SK-N-SH (cell line): ENCODE measurements at regions not wholly inside any gene's neighbourhood (a gene's known extent, or its start where the extent isn't known, plus 50 kb on each side); places are given as distances from the start of the nearest gene placed in this dataset.

Experiments used
- CTCF ChIA-PET: fragments of 300-600, 350-600 bp; formaldehyde crosslinking; extraction: SDS; loops from one replicate; lab custom pipeline; 2021; lab: Yijun Ruan, JAX
- POLR2A ChIA-PET: fragments of 350-600 bp; sonication (Branson Sonifier 250); formaldehyde crosslinking; extraction: SDS; loops from one replicate; lab custom pipeline; 2020; ENCODE audit warnings: antibody characterized with exemption, inconsistent platforms; lab: Yijun Ruan, JAX
- DNase-seq: peaks from one replicate; pipeline ENCODE4 v3.0.0; 2012
- H2AFZ ChIP-seq: fragments of 200-600 bp; sonication (generic); 2 replicates; pipeline ENCODE4 v1.8.1; 2016; ENCODE audit warnings: antibody characterized with exemption, mild to moderate bottlenecking, low read depth
- H3F3A ChIP-seq: fragments of 200-600 bp; sonication (generic); replicated peaks from 2 replicates; pipeline ENCODE3; 2016; ENCODE audit warnings: antibody characterized with exemption, mild to moderate bottlenecking; ENCODE audit not compliant: insufficient read depth
- H3K27ac ChIP-seq, 2 experiments: fragments of 200-500 bp in 1 of 2; fragments of 200-600 bp in 1 of 2; sonication (Bioruptor generic) in 1 of 2; sonication (generic), shearing (Covaris generic) in 1 of 2; 2 replicates each; pipeline versions ENCODE4 v1.5.1 to v1.6.1; 2014 to 2016; ENCODE audit warnings: low read depth in 2 of 2, inconsistent platforms in 1 of 2, low read length in 1 of 2, mild to moderate bottlenecking in 1 of 2, mixed read lengths in 1 of 2
- H3K27me3 ChIP-seq: fragments of 200-600 bp; sonication (generic), shearing (Covaris generic); 2 replicates; pipeline ENCODE4 v1.6.1; 2016; ENCODE audit warnings: mixed run types; ENCODE audit not compliant: insufficient read depth
- H3K36me3 ChIP-seq, 2 experiments: fragments of 200-500 bp in 1 of 2; fragments of 200-600 bp in 1 of 2; sonication (Bioruptor generic) in 1 of 2; sonication (generic) in 1 of 2; replicated peaks in 1 of 2; 2 replicates each; pipeline versions ENCODE3 to v1.5.1; 2014 to 2016; ENCODE audit warnings: low read length in 1 of 2, mild to moderate bottlenecking in 1 of 2; ENCODE audit not compliant: insufficient read depth in 2 of 2, control insufficient read depth in 1 of 2
- H3K4me1 ChIP-seq, 2 experiments: fragments of 200-500 bp in 1 of 2; fragments of 200-600 bp in 1 of 2; sonication (Bioruptor generic) in 1 of 2; sonication (generic), shearing (Covaris generic) in 1 of 2; 2 replicates each; pipeline versions ENCODE4 v1.5.1 to v1.6.1; 2014 to 2016; ENCODE audit warnings: low read depth in 1 of 2, low read length in 1 of 2, mixed run types in 1 of 2; ENCODE audit not compliant: insufficient read depth in 2 of 2, control insufficient read depth in 1 of 2
- H3K4me2 ChIP-seq: fragments of 200-600 bp; sonication (generic), shearing (Covaris generic); 2 replicates; pipeline ENCODE4 v1.6.1; 2017; ENCODE audit warnings: mixed run types
- H3K4me3 ChIP-seq, 2 experiments: fragments of 200-500 bp in 1 of 2; fragments of 200-600 bp in 1 of 2; sonication (Bioruptor generic) in 1 of 2; sonication (generic), shearing (Covaris generic) in 1 of 2; 2 replicates each; pipeline versions ENCODE4 v1.5.1 to v1.8.1; 2014 to 2016; ENCODE audit warnings: low read depth in 2 of 2, inconsistent platforms in 1 of 2, low read length in 1 of 2, mild to moderate bottlenecking in 1 of 2, mixed read lengths in 1 of 2, moderate library complexity in 1 of 2
- H3K79me2 ChIP-seq: fragments of 200-600 bp; sonication (generic); 2 replicates; pipeline ENCODE4 v1.8.1; 2017; ENCODE audit warnings: mild to moderate bottlenecking; ENCODE audit not compliant: insufficient read depth
- H3K9ac ChIP-seq: fragments of 200-600 bp; sonication (generic); 2 replicates; pipeline ENCODE4 v1.6.1; 2017; ENCODE audit warnings: mixed run types
- H3K9me2 ChIP-seq: fragments of 200-600 bp; sonication (generic); 2 replicates; pipeline ENCODE4 v1.6.1; 2017; ENCODE audit warnings: mixed run types
- H3K9me3 ChIP-seq: fragments of 200-600 bp; sonication (generic); 2 replicates; pipeline ENCODE4 v1.6.1; 2017; ENCODE audit warnings: mixed run types, mild to moderate bottlenecking, moderate library complexity
- H4K20me1 ChIP-seq: fragments of 200-600 bp; sonication (generic); 2 replicates; pipeline ENCODE4 v1.6.1; 2017; ENCODE audit warnings: mild to moderate bottlenecking, mixed run types; ENCODE audit not compliant: insufficient read depth
- CHD2 ChIP-seq: fragments of 150-350 bp; IDR thresholded peaks from 2 replicates; pipeline ENCODE4 v1.6.1; 2018; ENCODE audit warnings: low read length; ENCODE audit not compliant: partially characterized antibody
- EP300 ChIP-seq, 2 experiments: IDR thresholded peaks; 2 replicates each; pipeline versions ENCODE4 v1.4.0 to v1.6.1; 2012; ENCODE audit warnings: borderline replicate concordance in 1 of 2, low read depth in 1 of 2, low read length in 1 of 2
- FOXJ3 ChIP-seq: sonication (generic); formaldehyde crosslinking; IDR thresholded peaks from 2 replicates; pipeline ENCODE4 v1.5.1; 2020; ENCODE audit warnings: mild to moderate bottlenecking, missing genetic modification reagents
- GATA2 ChIP-seq: sonication (generic); formaldehyde crosslinking; IDR thresholded peaks from 2 replicates; pipeline ENCODE4 v1.5.0; 2020; ENCODE audit warnings: mild to moderate bottlenecking, missing genetic modification reagents
- IRF3 ChIP-seq: fragments of 150-350 bp; IDR thresholded peaks from 2 replicates; pipeline ENCODE4 v1.6.1; 2016; ENCODE audit warnings: mild to moderate bottlenecking, low read depth, low read length
- JUND ChIP-seq: IDR thresholded peaks from 2 replicates; pipeline ENCODE4 v1.4.0; 2012
- MAX ChIP-seq: IDR thresholded peaks from 2 replicates; pipeline ENCODE4 v1.4.0; 2012; ENCODE audit warnings: low read depth
- NFIC ChIP-seq: IDR thresholded peaks from 2 replicates; pipeline ENCODE4 v1.4.0; 2012; ENCODE audit warnings: borderline replicate concordance
- NRF1 ChIP-seq: IDR thresholded peaks from 2 replicates; pipeline ENCODE4 v1.6.1; 2012; ENCODE audit warnings: low read depth, mild to moderate bottlenecking, low read length
- PBX3 ChIP-seq: IDR thresholded peaks from 2 replicates; pipeline ENCODE4; 2012
- POLR2AphosphoS5 ChIP-seq: IDR thresholded peaks from 2 replicates; pipeline ENCODE4 v1.6.1; 2012; ENCODE audit warnings: low read depth, low read length
- RAD21 ChIP-seq: IDR thresholded peaks from 2 replicates; pipeline ENCODE4 v1.6.1; 2012; ENCODE audit warnings: mild to moderate bottlenecking, low read length
- RCOR1 ChIP-seq: fragments of 150-350 bp; IDR thresholded peaks from 2 replicates; pipeline ENCODE4 v1.6.1; 2017; ENCODE audit warnings: antibody characterized with exemption, low read length
- RFX5 ChIP-seq: IDR thresholded peaks from 2 replicates; pipeline ENCODE4 v1.6.1; 2012; ENCODE audit warnings: mild to moderate bottlenecking, improper control_type of control experiment, low read length
- RXRA ChIP-seq: IDR thresholded peaks from 2 replicates; pipeline ENCODE4 v1.4.0; 2012; ENCODE audit warnings: low read depth, mild to moderate bottlenecking, borderline replicate concordance
- SMC3 ChIP-seq: IDR thresholded peaks from 2 replicates; pipeline ENCODE4 v1.6.1; 2012; ENCODE audit warnings: low read depth, low read length, improper control_type of control experiment
- TAF1 ChIP-seq: IDR thresholded peaks from 2 replicates; pipeline ENCODE4 v1.6.1; 2012; ENCODE audit warnings: low read depth, mild to moderate bottlenecking, low read length, moderate library complexity, borderline replicate concordance
- USF1 ChIP-seq: IDR thresholded peaks from 2 replicates; pipeline ENCODE4 v1.4.0; 2012; ENCODE audit warnings: low read depth, borderline replicate concordance
- USF2 ChIP-seq: fragments of 150-350 bp; IDR thresholded peaks from 2 replicates; pipeline ENCODE4 v1.6.1; 2017; ENCODE audit warnings: antibody characterized with exemption, low read length, low read depth, borderline replicate concordance
- YY1 ChIP-seq: IDR thresholded peaks from 2 replicates; pipeline ENCODE4 v1.4.0; 2012; ENCODE audit warnings: low read depth, mild to moderate bottlenecking
- ZBTB33 ChIP-seq: IDR thresholded peaks from 2 replicates; pipeline ENCODE4 v1.4.0; 2012; ENCODE audit warnings: low read depth, borderline replicate concordance
- WGBS: methylation state at CpG from one replicate; pipeline ENCODE4 v1.1.6; 2017; ENCODE audit warnings: low lambda C conversion rate; 5-methylcytosine and 5-hydroxymethylcytosine counted together

GRCh38 chr12:67111182-67111581 is 158.0 kb upstream of the CAND1 start:
- TF ChIP-seq EP300 (IDR thresholded peaks at IDR 0.05; ENCODE audit: borderline replicate concordance in 1 of 2, low read depth in 1 of 2, low read length in 1 of 2) (no peak), JUND (no peak), PBX3 (no peak), IRF3 (no peak), USF1 (no peak), RCOR1 (no peak), NFIC (no peak), TAF1 (no peak), CHD2 (no peak), SMC3 (no peak), RAD21 (no peak), GATA2 (CRISPR knock-in tag) (no peak)
- H3K4me1 ChIP-seq: no peaks in the 10 kb centered on the region
- H3K9me3 ChIP-seq: no peaks in the 10 kb centered on the region
- WGBS: 33% methylated on average over 4 of the region's 4 CpGs
- no peaks in the 10 kb centered on the region for H3K36me3 ChIP-seq
- no peaks in the 10 kb centered on the region for H3K79me2 ChIP-seq
- no peaks in the 10 kb centered on the region for H4K20me1 ChIP-seq
- no peak overlapping the region for H3K27ac ChIP-seq
- H3K4me2 ChIP-seq: no peak overlapping the region
- CTCF ChIA-PET: interaction anchor here (1.5 kb wide), 1 partner anchor 13 kb away, joined by 3 read pairs; no protein-coding TSS in a partner anchor
- POLR2A ChIA-PET: no interaction called here
- no peaks in the 10 kb centered on the region for H3F3A ChIP-seq
- no peak overlapping the region for H3K4me3 ChIP-seq
- no peak overlapping the region for H2AFZ ChIP-seq
- no peaks in the 10 kb centered on the region for H3K9me2 ChIP-seq
- no peak for DNase-seq
- H3K9ac ChIP-seq: no peak overlapping the region
- no peaks in the 10 kb centered on the region for H3K27me3 ChIP-seq

GRCh38 chr12:67112586-67112985 is 156.6 kb upstream of the CAND1 start:
- H3F3A ChIP-seq: no peaks in the 10 kb centered on the region
- H3K4me3 ChIP-seq: no peak overlapping the region
- CTCF ChIA-PET: interaction anchor here (1.5 kb wide), 1 partner anchor 14 kb away, joined by 3 read pairs; no protein-coding TSS in a partner anchor
- H3K4me1 ChIP-seq: no peaks in the 10 kb centered on the region
- no peaks in the 10 kb centered on the region for H3K79me2 ChIP-seq
- H3K36me3 ChIP-seq: no peaks in the 10 kb centered on the region
- H3K27me3 ChIP-seq: no peaks in the 10 kb centered on the region
- H3K9me2 ChIP-seq: no peaks in the 10 kb centered on the region
- H4K20me1 ChIP-seq: no peaks in the 10 kb centered on the region
- H3K4me2 ChIP-seq: no peak overlapping the region
- no peak overlapping the region for H3K9ac ChIP-seq
- POLR2A ChIA-PET: no interaction called here
- H3K27ac ChIP-seq: no peak overlapping the region
- DNase-seq: no peak
- 8% methylated on average over 5 of the region's 5 CpGs for WGBS
- no peak overlapping the region for H2AFZ ChIP-seq
- no peaks in the 10 kb centered on the region for H3K9me3 ChIP-seq
- TF ChIP-seq ZBTB33 (no peak), MAX (no peak), FOXJ3 (CRISPR knock-in tag) (no peak), YY1 (no peak), RFX5 (no peak), NRF1 (no peak), USF2 (no peak), IRF3 (no peak), POLR2AphosphoS5 (no peak), RXRA (no peak), USF1 (no peak)
